MM.1S (cell line): ENCODE measurements at regions not wholly inside any gene's neighbourhood (a gene's known extent, or its start where the extent isn't known, plus 50 kb on each side); places are given as distances from the start of the nearest gene placed in this dataset.

Source experiments
- DNase-seq: peaks from one replicate; pipeline ENCODE4 v3.0.0-alpha.2; 2015
- H2AFZ ChIP-seq: fragments of 300-600 bp; sonication (generic); 2 replicates; pipeline ENCODE4 v1.6.0; 2016; ENCODE audit warnings: antibody characterized with exemption, low read length
- H3F3A ChIP-seq: fragments of 300-600 bp; sonication (generic); 2 replicates; pipeline ENCODE4 v1.6.1; 2016; ENCODE audit warnings: mild to moderate bottlenecking, antibody characterized with exemption, low read length, moderate library complexity, mixed read lengths; ENCODE audit not compliant: insufficient read depth
- H3K27ac ChIP-seq: fragments of 300-600 bp; sonication (generic); 2 replicates; pipeline ENCODE4 v1.5.1; 2016; ENCODE audit warnings: mild to moderate bottlenecking, low read length
- H3K27me3 ChIP-seq: fragments of 300-600 bp; sonication (generic); replicated peaks from 2 replicates; pipeline ENCODE4 v1.6.0; 2016; ENCODE audit warnings: low read length; ENCODE audit not compliant: insufficient read depth
- H3K36me3 ChIP-seq: fragments of 300-600 bp; sonication (generic); replicated peaks from 2 replicates; pipeline ENCODE4 v1.6.1; 2016; ENCODE audit warnings: mild to moderate bottlenecking, low read length, mixed read lengths; ENCODE audit not compliant: insufficient read depth
- H3K4me1 ChIP-seq: fragments of 300-600 bp; sonication (generic); 2 replicates; pipeline ENCODE4 v1.6.1; 2016; ENCODE audit warnings: low read length, mixed read lengths
- H3K4me2 ChIP-seq: fragments of 300-600 bp; sonication (generic); 2 replicates; pipeline ENCODE4 v1.6.0; 2016; ENCODE audit warnings: low read depth, low read length
- H3K4me3 ChIP-seq: fragments of 300-600 bp; sonication (generic); 2 replicates; pipeline ENCODE4 v1.5.1; 2016; ENCODE audit warnings: low read length, mixed read lengths
- H3K79me2 ChIP-seq: fragments of 300-600 bp; sonication (generic); 2 replicates; pipeline ENCODE4 v1.6.1; 2016; ENCODE audit warnings: mixed run types, low read length, mixed read lengths
- H3K9ac ChIP-seq: fragments of 300-600 bp; sonication (generic); 2 replicates; pipeline ENCODE4 v1.6.1; 2016; ENCODE audit warnings: low read length, mixed read lengths
- H3K9me2 ChIP-seq: fragments of 300-600 bp; sonication (generic); replicated peaks from 2 replicates; pipeline ENCODE4 v1.6.1; 2016; ENCODE audit warnings: mild to moderate bottlenecking, low read length, mixed read lengths; ENCODE audit not compliant: insufficient read depth
- H3K9me3 ChIP-seq: fragments of 300-600 bp; sonication (generic); replicated peaks from 2 replicates; pipeline ENCODE4 v1.6.1; 2016; ENCODE audit warnings: mild to moderate bottlenecking, low read length, mixed read lengths; ENCODE audit not compliant: insufficient read depth
- H4K20me1 ChIP-seq: fragments of 300-600 bp; sonication (generic); 2 replicates; pipeline ENCODE4 v1.6.1; 2016; ENCODE audit warnings: mild to moderate bottlenecking, low read length, moderate library complexity, mixed read lengths; ENCODE audit not compliant: insufficient read depth
- EZH2 ChIP-seq: fragments of 300-600 bp; sonication (generic); optimal IDR thresholded peaks from 2 replicates; pipeline ENCODE3; 2017; ENCODE audit warnings: low read depth, mild to moderate bottlenecking, antibody characterized with exemption, low read length, mixed read lengths
- EZH2phosphoT487 ChIP-seq: fragments of 300-600 bp; sonication (generic); IDR thresholded peaks from 2 replicates; pipeline ENCODE4 v1.6.1; 2018; ENCODE audit warnings: antibody characterized with exemption, low read length
- TF ChIP-seq, protein P1 (sequence below): fragments of 300-600 bp; sonication (generic); IDR thresholded peaks from 2 replicates; pipeline ENCODE4 v1.5.1; 2016; ENCODE audit warnings: antibody characterized with exemption, low read length, mixed read lengths

DNA sequence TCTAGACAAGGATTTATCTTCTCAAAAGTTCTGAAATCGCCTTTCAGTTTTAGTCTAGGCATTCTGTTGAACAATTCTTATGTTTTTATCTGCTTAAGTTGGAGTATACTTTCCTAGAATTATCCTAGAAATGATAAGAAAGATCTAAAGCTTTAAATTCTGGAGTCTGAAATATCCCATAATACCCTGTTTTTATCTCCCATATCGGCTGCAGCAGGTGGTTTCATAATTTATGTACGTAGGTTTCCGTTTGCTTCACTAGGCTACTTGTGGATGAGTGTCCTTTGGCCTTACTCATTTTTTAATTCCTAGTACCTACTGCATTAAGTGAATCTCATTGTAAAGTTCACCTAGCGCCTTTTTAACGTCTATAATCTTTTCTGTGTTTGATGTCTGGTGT is 58.5 kb upstream of the MGAT5 start:
- H4K20me1 ChIP-seq = no peaks in the 10 kb centered on the region
- no peak overlapping the region for H3K9ac ChIP-seq
- H3K79me2 ChIP-seq = peaks cover 96% of the 10 kb centered on the region
- H3K27ac ChIP-seq = no peak overlapping the region
- H3K27me3 ChIP-seq = no peaks in the 10 kb centered on the region
- no peaks in the 10 kb centered on the region for H3K36me3 ChIP-seq
- H3K9me3 ChIP-seq = no peaks in the 10 kb centered on the region
- no peak overlapping the region for H2AFZ ChIP-seq
- H3K4me1 ChIP-seq = peaks cover 23% of the 10 kb centered on the region
- peaks cover 4% of the 10 kb centered on the region; the same call in 1 of the 2 replicates for H3F3A ChIP-seq
- TF ChIP-seq EZH2phosphoT487 (no peak), EZH2 (no peak)
- TF ChIP-seq, protein P1, sequence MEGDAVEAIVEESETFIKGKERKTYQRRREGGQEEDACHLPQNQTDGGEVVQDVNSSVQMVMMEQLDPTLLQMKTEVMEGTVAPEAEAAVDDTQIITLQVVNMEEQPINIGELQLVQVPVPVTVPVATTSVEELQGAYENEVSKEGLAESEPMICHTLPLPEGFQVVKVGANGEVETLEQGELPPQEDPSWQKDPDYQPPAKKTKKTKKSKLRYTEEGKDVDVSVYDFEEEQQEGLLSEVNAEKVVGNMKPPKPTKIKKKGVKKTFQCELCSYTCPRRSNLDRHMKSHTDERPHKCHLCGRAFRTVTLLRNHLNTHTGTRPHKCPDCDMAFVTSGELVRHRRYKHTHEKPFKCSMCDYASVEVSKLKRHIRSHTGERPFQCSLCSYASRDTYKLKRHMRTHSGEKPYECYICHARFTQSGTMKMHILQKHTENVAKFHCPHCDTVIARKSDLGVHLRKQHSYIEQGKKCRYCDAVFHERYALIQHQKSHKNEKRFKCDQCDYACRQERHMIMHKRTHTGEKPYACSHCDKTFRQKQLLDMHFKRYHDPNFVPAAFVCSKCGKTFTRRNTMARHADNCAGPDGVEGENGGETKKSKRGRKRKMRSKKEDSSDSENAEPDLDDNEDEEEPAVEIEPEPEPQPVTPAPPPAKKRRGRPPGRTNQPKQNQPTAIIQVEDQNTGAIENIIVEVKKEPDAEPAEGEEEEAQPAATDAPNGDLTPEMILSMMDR = no peak
- no peak overlapping the region for H3K4me2 ChIP-seq
- no peaks in the 10 kb centered on the region for H3K9me2 ChIP-seq
- DNase-seq = no peak
- H3K4me3 ChIP-seq = no peak overlapping the region

DNA sequence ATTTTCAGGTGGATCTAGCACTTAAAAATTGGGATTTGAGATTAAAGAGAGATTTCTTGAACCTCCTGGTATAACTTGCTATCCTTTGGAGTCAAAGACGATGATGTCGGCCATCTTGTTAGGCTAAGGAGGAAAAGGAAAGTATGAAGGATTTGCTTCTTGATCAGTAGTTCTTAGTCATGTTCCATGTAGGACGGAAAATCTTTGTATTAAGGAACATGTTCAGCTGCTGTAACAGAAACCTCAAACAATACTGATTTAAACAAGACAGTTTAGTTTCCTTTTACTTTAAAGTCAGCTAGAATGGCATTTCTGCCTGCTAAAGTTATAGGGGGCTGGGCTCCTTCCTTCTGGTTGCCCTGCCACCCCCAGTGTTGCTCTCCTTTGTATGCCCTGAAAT is 56.4 kb upstream of the MGAT5 start:
- H3K79me2 ChIP-seq = peaks cover 96% of the 10 kb centered on the region
- no peak overlapping the region for H2AFZ ChIP-seq
- H3K27ac ChIP-seq = peak overlapping the region; percentile 9; the same call in 1 of the 2 replicates
- peaks cover 2% of the 10 kb centered on the region; the same call in 1 of the 2 replicates for H3F3A ChIP-seq
- H3K27me3 ChIP-seq = no peaks in the 10 kb centered on the region
- H3K4me2 ChIP-seq = no peak overlapping the region
- peaks cover 20% of the 10 kb centered on the region for H3K4me1 ChIP-seq
- H3K9ac ChIP-seq = no peak overlapping the region
- DNase-seq = no peak
- no peaks in the 10 kb centered on the region for H4K20me1 ChIP-seq
- no peak for TF ChIP-seq EZH2
- TF ChIP-seq, protein P1 = no peak
- no peak for TF ChIP-seq EZH2phosphoT487
- no peaks in the 10 kb centered on the region for H3K9me3 ChIP-seq
- H3K4me3 ChIP-seq = no peak overlapping the region
- no peaks in the 10 kb centered on the region for H3K36me3 ChIP-seq
- H3K9me2 ChIP-seq = no peaks in the 10 kb centered on the region

DNA sequence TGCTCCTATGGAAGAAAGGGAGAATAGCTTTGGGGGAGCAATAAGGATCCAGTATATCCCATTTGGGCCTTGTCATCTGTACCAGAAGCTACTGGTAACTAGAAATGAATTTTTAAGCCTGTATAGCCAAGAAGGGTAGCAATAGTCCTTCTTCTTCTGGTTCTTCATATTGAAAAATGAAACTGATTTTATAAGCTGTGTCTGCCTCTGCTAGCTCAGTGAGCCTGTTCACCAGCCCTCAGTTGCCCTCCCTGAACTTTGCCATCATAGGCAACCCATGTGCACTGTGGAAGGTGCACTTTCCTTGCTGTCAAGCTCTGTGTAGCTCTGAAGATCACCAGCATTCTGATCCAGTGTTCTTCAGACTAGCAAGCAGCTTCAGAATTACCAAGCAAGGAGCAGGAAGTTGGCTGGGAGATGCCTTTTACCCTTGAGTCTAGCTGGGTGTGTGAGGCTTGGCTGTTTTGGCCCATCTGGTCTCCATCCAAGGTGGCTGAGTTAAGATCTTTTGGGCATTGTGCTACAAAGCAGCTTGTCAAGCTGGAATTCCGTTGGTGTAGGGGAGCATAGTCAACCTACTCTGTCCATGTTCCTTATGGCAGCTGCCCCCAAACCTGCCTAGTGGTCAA is 55.8 kb upstream of the MGAT5 start:
- Histone ChIP-seq H3K4me1 (peaks cover 20% of the 10 kb centered on the region), H3F3A (peaks cover 2% of the 10 kb centered on the region; the same call in 1 of the 2 replicates), H3K9me2 (no peaks in the 10 kb centered on the region), H3K27ac (peak overlapping the region; percentile 9; the same call in 1 of the 2 replicates), H3K9ac (no peak overlapping the region), H3K36me3 (no peaks in the 10 kb centered on the region), H3K4me3 (no peak overlapping the region), H3K79me2 (peaks cover 99% of the 10 kb centered on the region), H2AFZ (no peak overlapping the region), H4K20me1 (no peaks in the 10 kb centered on the region), H3K9me3 (no peaks in the 10 kb centered on the region), H3K27me3 (no peaks in the 10 kb centered on the region), H3K4me2 (no peak overlapping the region)
- DNase-seq = no peak
- TF ChIP-seq, protein P1 = no peak
- TF ChIP-seq EZH2phosphoT487 = no peak
- TF ChIP-seq EZH2 = no peak
